H1 (cell line): ENCODE measurements at regions not wholly inside any gene's neighbourhood (a gene's known extent, or its start where the extent isn't known, plus 50 kb on each side); places are given as distances from the start of the nearest gene placed in this dataset.

Experiments
- CTCF ChIA-PET: fragments of 300-600 bp; sonication (Branson Sonifier 250); formaldehyde crosslinking; loops from one replicate; lab custom pipeline; 2021; ENCODE audit not compliant: partially characterized antibody; lab: Charles Lee
- POLR2A ChIA-PET: fragments of 300-600 bp; sonication (Branson Sonifier 250); formaldehyde crosslinking; loops from one replicate; lab custom pipeline; 2021; ENCODE audit warnings: inconsistent platforms; ENCODE audit not compliant: partially characterized antibody; lab: Charles Lee
- DNase-seq, 2 experiments: peaks; one replicate each; pipeline versions ENCODE4 v3.0.0 to v3.0.0-alpha.2; 2010 to 2022; ENCODE audit warnings: low spot score in 2 of 2, low read depth in 1 of 2, mixed read lengths in 1 of 2
- FAIRE-seq: peaks from 2 replicates; lab custom pipeline; 2011; peaks lifted over from hg19 to GRCh38; lab: Jason Lieb, UNC
- H2AFZ ChIP-seq: 2 replicates; pipeline ENCODE4 v1.8.1; 2012; ENCODE audit warnings: low read length, inconsistent platforms
- H2AK5ac ChIP-seq: 2 replicates; pipeline ENCODE4 v1.6.1; 2013; ENCODE audit warnings: low read depth, low read length
- H2BK120ac ChIP-seq: replicated peaks from 2 replicates; pipeline ENCODE3; 2013; ENCODE audit warnings: low read depth, low read length, inconsistent platforms
- H2BK12ac ChIP-seq: 2 replicates; pipeline ENCODE4 v1.6.1; 2013; ENCODE audit warnings: low read depth, low read length
- H2BK15ac ChIP-seq: 2 replicates; pipeline ENCODE4 v1.6.1; 2013; ENCODE audit warnings: low read length
- H2BK20ac ChIP-seq: 2 replicates; pipeline ENCODE4 v1.6.1; 2013; ENCODE audit warnings: low read length
- H2BK5ac ChIP-seq: 2 replicates; pipeline ENCODE4 v1.6.1; 2013; ENCODE audit warnings: low read depth, low read length
- H3K14ac ChIP-seq: 2 replicates; pipeline ENCODE4 v1.6.1; 2013; ENCODE audit warnings: inconsistent platforms; ENCODE audit not compliant: insufficient read length
- H3K18ac ChIP-seq: 2 replicates; pipeline ENCODE4 v1.6.1; 2013; ENCODE audit warnings: low read length; ENCODE audit errors: extremely low read depth
- H3K23ac ChIP-seq: 2 replicates; pipeline ENCODE4 v1.6.1; 2013; ENCODE audit warnings: inconsistent platforms; ENCODE audit not compliant: insufficient read length
- H3K23me2 ChIP-seq: 2 replicates; pipeline ENCODE4 v1.6.1; 2013; ENCODE audit warnings: low read depth, low read length
- H3K27ac ChIP-seq: 2 replicates; pipeline ENCODE4 v1.6.1; 2011; ENCODE audit warnings: low read depth, low read length, inconsistent platforms
- H3K27me3 ChIP-seq, 4 experiments: replicated peaks in 1 of 4; 1 replicate in 1 of 4; 2 replicates in 3 of 4; pipeline versions ENCODE4 v1.6.1 to v1.8.1; 2011 to 2013; ENCODE audit warnings: low read length in 3 of 4, mild to moderate bottlenecking in 3 of 4, inconsistent platforms in 2 of 4, mixed read lengths in 2 of 4, moderate library complexity in 1 of 4; ENCODE audit not compliant: control insufficient read depth in 3 of 4, insufficient read depth in 3 of 4; ENCODE audit errors: extremely low read depth in 1 of 4
- H3K36me3 ChIP-seq, 4 experiments: 2 replicates each; pipeline versions ENCODE4 v1.6.1 to v1.8.1; 2011 to 2013; ENCODE audit warnings: mild to moderate bottlenecking in 4 of 4, low read length in 3 of 4, moderate library complexity in 2 of 4, control low read depth in 1 of 4, inconsistent platforms in 1 of 4; ENCODE audit not compliant: insufficient read depth in 4 of 4, control insufficient read depth in 2 of 4
- H3K4ac ChIP-seq: replicated peaks from 2 replicates; pipeline ENCODE3; 2013; ENCODE audit warnings: low read length, low read depth, mixed read lengths, inconsistent platforms; ENCODE audit not compliant: insufficient read length
- H3K4me1 ChIP-seq, 4 experiments: replicated peaks in 1 of 4; 1 replicate in 1 of 4; 2 replicates in 3 of 4; pipeline versions ENCODE4 v1.6.1 to v1.8.1; 2011 to 2013; ENCODE audit warnings: low read length in 3 of 4, inconsistent platforms in 2 of 4, mixed read lengths in 1 of 4; ENCODE audit not compliant: insufficient read depth in 4 of 4, control insufficient read depth in 3 of 4
- H3K4me2 ChIP-seq, 2 experiments: 2 replicates each; pipeline versions ENCODE4 v1.6.1 to v1.8.1; 2011 to 2013; ENCODE audit warnings: low read depth in 2 of 2, low read length in 2 of 2, control low read depth in 1 of 2, inconsistent platforms in 1 of 2, mild to moderate bottlenecking in 1 of 2; ENCODE audit not compliant: insufficient read depth in 1 of 2
- H3K4me3 ChIP-seq, 4 experiments: fragments of 200-600, 300-600 bp in 1 of 4; sonication (generic), shearing (Covaris generic), sonication (Bioruptor Twin) in 1 of 4; 2 replicates each; pipeline versions ENCODE4 v1.5.1 to v1.8.1; 2011 to 2016; ENCODE audit warnings: low read length in 4 of 4, low read depth in 3 of 4, control low read depth in 2 of 4, inconsistent platforms in 2 of 4, mild to moderate bottlenecking in 2 of 4, mixed read lengths in 1 of 4, moderate library complexity in 1 of 4; ENCODE audit not compliant: insufficient read depth in 2 of 4; ENCODE audit errors: extremely low read depth in 1 of 4
- H3K56ac ChIP-seq: replicated peaks from 2 replicates; pipeline ENCODE3; 2013; ENCODE audit warnings: low read depth, mild to moderate bottlenecking, mixed read lengths, low read length, inconsistent platforms; ENCODE audit not compliant: insufficient read length
- H3K79me1 ChIP-seq: 2 replicates; pipeline ENCODE4 v1.6.1; 2013; ENCODE audit warnings: low read depth, low read length, control low read depth
- H3K79me2 ChIP-seq, 2 experiments: 2 replicates each; pipeline versions ENCODE4 v1.6.1 to v1.8.1; 2012 to 2013; ENCODE audit warnings: low read length in 2 of 2, mild to moderate bottlenecking in 2 of 2, inconsistent platforms in 1 of 2; ENCODE audit not compliant: insufficient read depth in 2 of 2, control insufficient read depth in 1 of 2
- H3K9ac ChIP-seq, 4 experiments: replicated peaks in 1 of 4; 1 replicate in 1 of 4; 2 replicates in 3 of 4; pipeline versions ENCODE4 v1.6.1 to v1.8.1; 2011 to 2013; ENCODE audit warnings: low read depth in 3 of 4, low read length in 3 of 4, control low read depth in 2 of 4, mild to moderate bottlenecking in 2 of 4, moderate library complexity in 2 of 4, inconsistent platforms in 1 of 4; ENCODE audit errors: extremely low read depth in 1 of 4
- H3K9me3 ChIP-seq, 2 experiments: 2 replicates each; pipeline versions ENCODE4 v1.6.1 to v1.8.1; 2012 to 2013; ENCODE audit warnings: mild to moderate bottlenecking in 2 of 2, moderate library complexity in 2 of 2, control low read depth in 1 of 2, inconsistent platforms in 1 of 2, low read depth in 1 of 2, low read length in 1 of 2, mixed read lengths in 1 of 2; ENCODE audit not compliant: insufficient read depth in 2 of 2
- H4K20me1 ChIP-seq, 2 experiments: replicated peaks in 1 of 2; 2 replicates each; pipeline versions ENCODE3 to v1.8.1; 2011 to 2013; ENCODE audit warnings: inconsistent platforms in 2 of 2, low read length in 2 of 2, mild to moderate bottlenecking in 1 of 2; ENCODE audit not compliant: insufficient read depth in 2 of 2, control insufficient read depth in 1 of 2
- H4K5ac ChIP-seq: 2 replicates; pipeline ENCODE4 v1.6.1; 2013; ENCODE audit warnings: low read length, low read depth, mixed read lengths, inconsistent platforms; ENCODE audit not compliant: insufficient read length
- H4K8ac ChIP-seq: 2 replicates; pipeline ENCODE4 v1.8.0; 2013; ENCODE audit warnings: mild to moderate bottlenecking, moderate library complexity, low read length, inconsistent platforms; ENCODE audit not compliant: insufficient read depth; ENCODE audit errors: extremely low read depth
- H4K91ac ChIP-seq: replicated peaks from 2 replicates; pipeline ENCODE3; 2013; ENCODE audit warnings: low read length, mixed read lengths, inconsistent platforms; ENCODE audit not compliant: insufficient read length
- CTCF ChIP-seq, 3 experiments: IDR thresholded peaks; 1 replicate in 2 of 3; 2 replicates in 1 of 3; pipeline versions ENCODE4 v1.5.1 to v1.6.1; 2011; ENCODE audit warnings: low read length in 3 of 3, mild to moderate bottlenecking in 3 of 3, inconsistent platforms in 2 of 3, low read depth in 1 of 3, moderate library complexity in 1 of 3; ENCODE audit not compliant: insufficient read depth in 1 of 3; ENCODE audit errors: control extremely low read depth in 1 of 3
- SAP30 ChIP-seq: fragments of 300-600 bp; sonication (generic); IDR thresholded peaks from 2 replicates; pipeline ENCODE4 v1.7.1; 2012; ENCODE audit warnings: low read length, moderate library complexity, mild to moderate bottlenecking, inconsistent platforms; ENCODE audit not compliant: insufficient read depth, insufficient replicate concordance
- SIN3A ChIP-seq, 2 experiments: IDR thresholded peaks in 1 of 2; conservative IDR thresholded peaks in 1 of 2; 2 replicates each; pipeline ENCODE4 v1.6.1; 2011 to 2012; ENCODE audit warnings: low read length in 2 of 2, improper control_type of control experiment in 1 of 2, low read depth in 1 of 2, mild to moderate bottlenecking in 1 of 2
- WGBS, 2 experiments: shearing (Covaris generic) in 1 of 2; methylation state at CpG; one replicate each; pipeline versions ENCODE4 v1.1.6 to v1.1.7; 2013 to 2015; ENCODE audit warnings: low lambda C conversion rate in 2 of 2, mixed read lengths in 2 of 2, inconsistent platforms in 1 of 2, low coverage in 1 of 2, missing lambda C conversion rate in 1 of 2; ENCODE audit not compliant: insufficient replicate concordance in 2 of 2, insufficient coverage in 1 of 2, insufficient read length in 1 of 2; ENCODE audit errors: extremely low coverage in 1 of 2, missing lambda C conversion rate in 1 of 2; 5-methylcytosine and 5-hydroxymethylcytosine counted together

- Histone ChIP-seq H3K27ac (no peak overlapping the region), H3K23ac (no peak overlapping the region), H4K5ac (no peak overlapping the region), H4K8ac (no peak overlapping the region), H3K27me3 (peaks cover 0 to 1% (median 0%) of the 10 kb centered on the region in 4 experiments; a peak in 1 of 7 replicates), H2BK120ac (no peak overlapping the region), H2BK20ac (no peak overlapping the region), H2BK15ac (no peak overlapping the region), H2AFZ (no peak overlapping the region)
- TF ChIP-seq SAP30 (no peak), CTCF (IDR thresholded peaks at IDR 0.05; ENCODE audit: control extremely low read depth in 1 of 3, insufficient read depth in 1 of 3, low read depth in 1 of 3, low read length in 3 of 3) (no peak), SIN3A (conservative IDR thresholded peaks at IDR 0.05 in 1 of 2, IDR thresholded peaks at IDR 0.05 in 1 of 2; ENCODE audit: low read depth in 1 of 2, low read length in 2 of 2) (no peak)
- TF ChIP-seq, all 59 proteins: peak for 0
- no peak overlapping the region for H3K14ac ChIP-seq
- no peak overlapping the region for H2BK12ac ChIP-seq
- H2AK5ac ChIP-seq: no peak overlapping the region
- H4K20me1 ChIP-seq: no peaks in the 10 kb centered on the region
- H3K79me1 ChIP-seq: no peaks in the 10 kb centered on the region
- H4K91ac ChIP-seq: no peak overlapping the region
- FAIRE-seq: no peak
- ChIA-PET POLR2A (no interaction called here), CTCF (no interaction called here)
- no peaks in the 10 kb centered on the region for H3K36me3 ChIP-seq
- no peak overlapping the region for H3K4me3 ChIP-seq
- no peaks in the 10 kb centered on the region for H3K23me2 ChIP-seq
- H3K18ac ChIP-seq: no peak overlapping the region
- H3K9ac ChIP-seq: no peak overlapping the region
- H2BK5ac ChIP-seq: no peak overlapping the region
- no peaks in the 10 kb centered on the region for H3K4me1 ChIP-seq
- 100% methylated on average over 2 of the region's 2 CpGs; no CpG with 5 or more reads in 1 of the 2 experiments for WGBS, 2 experiments
- no peak overlapping the region for H3K4ac ChIP-seq
- H3K4me2 ChIP-seq: no peak overlapping the region
- H3K56ac ChIP-seq: no peak overlapping the region
- H3K9me3 ChIP-seq: no peaks in the 10 kb centered on the region
- no peak for DNase-seq
- H3K79me2 ChIP-seq: no peaks in the 10 kb centered on the region
Measured at GRCh38 chr2:147231607-147232006, 613.2 kb upstream of the ACVR2A start.
